IMR-90 (cell line): ENCODE measurements at regions not wholly inside any gene's neighbourhood (a gene's known extent, or its start where the extent isn't known, plus 50 kb on each side); places are given as distances from the start of the nearest gene placed in this dataset.

Experiments
- BHLHE40 ChIP-seq: fragments of 150-350 bp; IDR thresholded peaks from 2 replicates; pipeline ENCODE4 v1.6.1; 2016; ENCODE audit warnings: mild to moderate bottlenecking, low read depth, low read length
- CEBPB ChIP-seq: IDR thresholded peaks from 2 replicates; pipeline ENCODE4 v1.6.1; 2012; ENCODE audit warnings: low read depth, low read length, improper control_type of control experiment
- CTCF ChIP-seq: conservative IDR thresholded peaks from 2 replicates; pipeline ENCODE4 v1.5.1; 2012; ENCODE audit warnings: mild to moderate bottlenecking, low read depth, low read length, improper control_type of control experiment
- ELK1 ChIP-seq: fragments of 150-350 bp; IDR thresholded peaks from 2 replicates; pipeline ENCODE4 v1.6.1; 2016; ENCODE audit warnings: low read depth, mild to moderate bottlenecking, low read length, moderate library complexity, borderline replicate concordance
- FOS ChIP-seq: fragments of 150-350 bp; IDR thresholded peaks from 2 replicates; pipeline ENCODE4 v1.6.1; 2016; ENCODE audit warnings: low read depth, low read length
- MAFK ChIP-seq: IDR thresholded peaks from 2 replicates; pipeline ENCODE4 v1.6.1; 2012; ENCODE audit warnings: low read depth, low read length, improper control_type of control experiment
- MXI1 ChIP-seq: IDR thresholded peaks from 2 replicates; pipeline ENCODE4 v1.6.1; 2012; ENCODE audit warnings: low read depth, mild to moderate bottlenecking, low read length, moderate library complexity, borderline replicate concordance
- POLR2A ChIP-seq: IDR thresholded peaks from 2 replicates; pipeline ENCODE4 v1.6.1; 2012; ENCODE audit warnings: mild to moderate bottlenecking, low read depth, low read length
- RAD21 ChIP-seq: IDR thresholded peaks from 2 replicates; pipeline ENCODE4 v1.6.1; 2012; ENCODE audit warnings: low read length, improper control_type of control experiment
- RCOR1 ChIP-seq: IDR thresholded peaks from 2 replicates; pipeline ENCODE4 v1.6.1; 2012; ENCODE audit warnings: mild to moderate bottlenecking, low read length, improper control_type of control experiment; ENCODE audit not compliant: insufficient replicate concordance
- RFX5 ChIP-seq: IDR thresholded peaks from 2 replicates; pipeline ENCODE4 v1.8.0; 2012; ENCODE audit warnings: low read depth, mild to moderate bottlenecking, low read length, moderate library complexity
- SMC3 ChIP-seq: fragments of 150-350 bp; IDR thresholded peaks from 2 replicates; pipeline ENCODE4 v1.6.1; 2016; ENCODE audit warnings: low read depth, mild to moderate bottlenecking, antibody characterized with exemption, low read length, moderate library complexity
- USF2 ChIP-seq: fragments of 150-350 bp; IDR thresholded peaks from 2 replicates; pipeline ENCODE4 v1.6.1; 2017; ENCODE audit warnings: mild to moderate bottlenecking, antibody characterized with exemption, low read length, low read depth

GRCh38 chr4:16413814-16414555 lies 187.7 kb upstream of the TAPT1 start:
- TF ChIP-seq CTCF (no peak), POLR2A (no peak), RAD21 (no peak), FOS (no peak), RFX5 (no peak), MAFK (no peak), SMC3 (no peak), BHLHE40 (no peak), CEBPB (no peak), ELK1 (no peak), MXI1 (no peak), RCOR1 (no peak), USF2 (no peak)
